ENCODE measurements at regions not wholly inside any gene's neighbourhood (a gene's known extent, or its start where the extent isn't known, plus 50 kb on each side); places are given as distances from the start of the nearest gene placed in this dataset.
"Not testable (repeated sequence)": the region's sequence is repeated elsewhere in the genome, so short reads cannot be mapped to it uniquely, and the experiment has no call there.

GRCh38 chr1:47663286-47663685, 225.4 kb downstream of the FOXD2 start:
- H3K27ac ChIP-seq = no peak overlapping the region
- no peaks in the 10 kb centered on the region for H3K27me3 ChIP-seq
- no peaks in the 10 kb centered on the region for H3K9me3 ChIP-seq
- H3K36me3 ChIP-seq = no peaks in the 10 kb centered on the region
- intact Hi-C loops (cut with DNase I; ENCODE audit: low total_unique reads) = no loop called here
- H3K4me3 ChIP-seq = no peak overlapping the region
- no peak for ATAC-seq
- TF ChIP-seq POLR2A (IDR thresholded peaks at IDR 0.05) (no peak), CTCF (IDR thresholded peaks at IDR 0.05 in 4 of 5, conservative IDR thresholded peaks at IDR 0.05 in 1 of 5) (no peak)
- in situ Hi-C loops (cut with MboI; ENCODE audit: low sequenced_read_pairs in 4 of 4) = no loop called here
- DNase-seq = no peak
- no peaks in the 10 kb centered on the region for H3K4me1 ChIP-seq

- in situ Hi-C loops (cut with MboI; ENCODE audit: low sequenced_read_pairs in 4 of 4) (no loop called here), intact Hi-C loops (cut with DNase I; ENCODE audit: low total_unique reads) (no loop called here)
- Histone ChIP-seq H3K4me1 (no peaks in the 10 kb centered on the region), H3K4me3 (no peak overlapping the region), H3K27me3 (no peaks in the 10 kb centered on the region), H3K36me3 (no peaks in the 10 kb centered on the region), H3K9me3 (no peaks in the 10 kb centered on the region), H3K27ac (no peak overlapping the region)
- TF ChIP-seq CTCF (IDR thresholded peaks at IDR 0.05 in 4 of 5, conservative IDR thresholded peaks at IDR 0.05 in 1 of 5) (no peak), POLR2A (IDR thresholded peaks at IDR 0.05) (no peak)
- DNase-seq (no peak), ATAC-seq (no peak)
Measured at GRCh38 chr1:47664356-47664755, 226.5 kb downstream of the FOXD2 start.

- H3K27me3 ChIP-seq; H3K9me3 ChIP-seq; H3K4me1 ChIP-seq; H3K36me3 ChIP-seq; intact Hi-C loops (cut with DNase I; ENCODE audit: low total_unique reads); H3K4me3 ChIP-seq; ATAC-seq; H3K27ac ChIP-seq; DNase-seq; in situ Hi-C loops (cut with MboI; ENCODE audit: low sequenced_read_pairs in 4 of 4): not testable (repeated sequence)
Measured at GRCh38 chr1:47664896-47665295, 227.1 kb downstream of the FOXD2 start.

- Histone ChIP-seq H3K9me3 (no peaks in the 10 kb centered on the region), H3K27ac (no peak overlapping the region), H3K4me1 (no peaks in the 10 kb centered on the region), H3K27me3 (no peaks in the 10 kb centered on the region), H3K4me3 (no peak overlapping the region), H3K36me3 (no peaks in the 10 kb centered on the region)
- in situ Hi-C loops (cut with MboI; ENCODE audit: low sequenced_read_pairs in 4 of 4) (no loop called here), intact Hi-C loops (cut with DNase I; ENCODE audit: low total_unique reads) (no loop called here)
- no peak for ATAC-seq
- TF ChIP-seq POLR2A (IDR thresholded peaks at IDR 0.05) (no peak), CTCF (IDR thresholded peaks at IDR 0.05 in 4 of 5, conservative IDR thresholded peaks at IDR 0.05 in 1 of 5) (no peak)
- DNase-seq = no peak
Measured at GRCh38 chr1:47669081-47669585, 231.3 kb downstream of the FOXD2 start.

- in situ Hi-C loops (cut with MboI; ENCODE audit: low sequenced_read_pairs in 4 of 4) = no loop called here
- intact Hi-C loops (cut with DNase I; ENCODE audit: low total_unique reads) = no loop called here
- H3K27ac ChIP-seq = no peak overlapping the region
- no peaks in the 10 kb centered on the region for H3K9me3 ChIP-seq
- ATAC-seq (no peak), DNase-seq (no peak)
- no peak for TF ChIP-seq POLR2A (IDR thresholded peaks at IDR 0.05)
- no peak for TF ChIP-seq CTCF (IDR thresholded peaks at IDR 0.05 in 4 of 5, conservative IDR thresholded peaks at IDR 0.05 in 1 of 5)
- no peaks in the 10 kb centered on the region for H3K4me1 ChIP-seq
- H3K36me3 ChIP-seq = no peaks in the 10 kb centered on the region
- H3K4me3 ChIP-seq = no peak overlapping the region
- H3K27me3 ChIP-seq = no peaks in the 10 kb centered on the region
Measured at GRCh38 chr1:47672622-47673021, 234.8 kb downstream of the FOXD2 start.
